Adrenal gland (tissue), 5 donors: ENCODE measurements at regions not wholly inside any gene's neighbourhood (a gene's known extent, or its start where the extent isn't known, plus 50 kb on each side); places are given as distances from the start of the nearest gene placed in this dataset.

Experiments
- POLR2A ChIP-seq, 2 donors: fragments of 450-650 bp; IDR thresholded peaks; one replicate each; pipeline ENCODE4 v1.6.1; 2017; ENCODE audit warnings: antibody characterized with exemption in 2 of 2, mild to moderate bottlenecking in 2 of 2, moderate library complexity in 1 of 2
- TF ChIP-seq, protein P1 (sequence below), 6 experiments: fragments of 450-650 bp in 4 of 6; fragments of 200-600 bp in 2 of 6; sonication (generic) in 1 of 6; IDR thresholded peaks; 1 replicate in 5 of 6; 2 replicates in 1 of 6; pipeline versions ENCODE4 v1.5.1 to v1.8.0; 2016 to 2021; ENCODE audit warnings: antibody characterized with exemption in 6 of 6, mild to moderate bottlenecking in 2 of 6, moderate library complexity in 1 of 6
- donor health status: DM: no; HTN: no; CAD: no.

- no peak for TF ChIP-seq POLR2A (IDR thresholded peaks at IDR 0.05)
- TF ChIP-seq, protein P1, sequence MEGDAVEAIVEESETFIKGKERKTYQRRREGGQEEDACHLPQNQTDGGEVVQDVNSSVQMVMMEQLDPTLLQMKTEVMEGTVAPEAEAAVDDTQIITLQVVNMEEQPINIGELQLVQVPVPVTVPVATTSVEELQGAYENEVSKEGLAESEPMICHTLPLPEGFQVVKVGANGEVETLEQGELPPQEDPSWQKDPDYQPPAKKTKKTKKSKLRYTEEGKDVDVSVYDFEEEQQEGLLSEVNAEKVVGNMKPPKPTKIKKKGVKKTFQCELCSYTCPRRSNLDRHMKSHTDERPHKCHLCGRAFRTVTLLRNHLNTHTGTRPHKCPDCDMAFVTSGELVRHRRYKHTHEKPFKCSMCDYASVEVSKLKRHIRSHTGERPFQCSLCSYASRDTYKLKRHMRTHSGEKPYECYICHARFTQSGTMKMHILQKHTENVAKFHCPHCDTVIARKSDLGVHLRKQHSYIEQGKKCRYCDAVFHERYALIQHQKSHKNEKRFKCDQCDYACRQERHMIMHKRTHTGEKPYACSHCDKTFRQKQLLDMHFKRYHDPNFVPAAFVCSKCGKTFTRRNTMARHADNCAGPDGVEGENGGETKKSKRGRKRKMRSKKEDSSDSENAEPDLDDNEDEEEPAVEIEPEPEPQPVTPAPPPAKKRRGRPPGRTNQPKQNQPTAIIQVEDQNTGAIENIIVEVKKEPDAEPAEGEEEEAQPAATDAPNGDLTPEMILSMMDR (IDR thresholded peaks at IDR 0.05): no peak
Measured at GRCh38 chr18:73007915-73008308, 140.1 kb upstream of the NETO1 start.
